ENCODE measurements at regions not wholly inside any gene's neighbourhood (a gene's known extent, or its start where the extent isn't known, plus 50 kb on each side); places are given as distances from the start of the nearest gene placed in this dataset.

GRCh38 chr5:121164632-121165031 is 687.0 kb upstream of the FTMT start:
- H3K27ac ChIP-seq = no peak overlapping the region

GRCh38 chr5:121171361-121171760 is 680.3 kb upstream of the FTMT start:
- TF ChIP-seq POLR2A (IDR thresholded peaks at IDR 0.05) = no peak
- no peak for TF ChIP-seq EP300 (IDR thresholded peaks at IDR 0.05)
- no peak for TF ChIP-seq CTCF (IDR thresholded peaks at IDR 0.05)
- no peak for TF ChIP-seq POLR2AphosphoS5 (IDR thresholded peaks at IDR 0.05)
- Histone ChIP-seq H3K27ac (no peak overlapping the region), H3K36me3 (no peaks in the 10 kb centered on the region), H3K4me1 (no peaks in the 10 kb centered on the region), H3K27me3 (no peaks in the 10 kb centered on the region), H3K9me3 (no peaks in the 10 kb centered on the region), H3K4me3 (no peak overlapping the region)
- ATAC-seq = no peak

More at GRCh38 chr5:121164632-121165031, 687.0 kb upstream of the FTMT start:
- Histone ChIP-seq H3K9me3 (no peaks in the 10 kb centered on the region), H3K27me3 (no peaks in the 10 kb centered on the region), H3K4me1 (no peaks in the 10 kb centered on the region), H3K4me3 (no peak overlapping the region), H3K36me3 (no peaks in the 10 kb centered on the region)
- no peak for ATAC-seq
- 63 to 77% methylated on average over 6 to 9 of the region's 10 CpGs for WGBS, 2 donors (ENCODE audit: low coverage in 1 of 2)
- TF ChIP-seq EP300 (IDR thresholded peaks at IDR 0.05) (no peak), CTCF (IDR thresholded peaks at IDR 0.05) (no peak), POLR2A (IDR thresholded peaks at IDR 0.05) (no peak), POLR2AphosphoS5 (IDR thresholded peaks at IDR 0.05) (no peak)

GRCh38 chr5:121171834-121172233 is 679.8 kb upstream of the FTMT start:
- Histone ChIP-seq H3K4me1 (no peaks in the 10 kb centered on the region), H3K9me3 (no peaks in the 10 kb centered on the region), H3K36me3 (no peaks in the 10 kb centered on the region), H3K27ac (no peak overlapping the region), H3K4me3 (no peak overlapping the region), H3K27me3 (no peaks in the 10 kb centered on the region)
- no peak for TF ChIP-seq POLR2A (IDR thresholded peaks at IDR 0.05)
- TF ChIP-seq CTCF (IDR thresholded peaks at IDR 0.05) = no peak
- no peak for TF ChIP-seq EP300 (IDR thresholded peaks at IDR 0.05)
- no peak for TF ChIP-seq POLR2AphosphoS5 (IDR thresholded peaks at IDR 0.05)
- no peak for ATAC-seq
- WGBS, 2 donors (ENCODE audit: low coverage in 1 of 2) = 32 to 57% methylated on average over 1 to 2 of the region's 2 CpGs

- no peaks in the 10 kb centered on the region for H3K27me3 ChIP-seq
- 17 to 31% methylated on average over 1 of the region's 1 CpG for WGBS, 2 donors (ENCODE audit: low coverage in 1 of 2)
- H3K36me3 ChIP-seq = no peaks in the 10 kb centered on the region
- H3K27ac ChIP-seq = no peak overlapping the region
- no peak for ATAC-seq
- no peak overlapping the region for H3K4me3 ChIP-seq
- no peaks in the 10 kb centered on the region for H3K9me3 ChIP-seq
- TF ChIP-seq CTCF (IDR thresholded peaks at IDR 0.05) = no peak
- TF ChIP-seq EP300 (IDR thresholded peaks at IDR 0.05) = no peak
- no peak for TF ChIP-seq POLR2AphosphoS5 (IDR thresholded peaks at IDR 0.05)
- TF ChIP-seq POLR2A (IDR thresholded peaks at IDR 0.05) = no peak
- no peaks in the 10 kb centered on the region for H3K4me1 ChIP-seq
Measured at GRCh38 chr5:121174351-121174750, 677.3 kb upstream of the FTMT start.

GRCh38 chr5:121175986-121176385 is 675.7 kb upstream of the FTMT start:
- no peaks in the 10 kb centered on the region for H3K4me1 ChIP-seq
- TF ChIP-seq POLR2A (IDR thresholded peaks at IDR 0.05) (no peak), EP300 (IDR thresholded peaks at IDR 0.05) (no peak)
- H3K9me3 ChIP-seq = no peaks in the 10 kb centered on the region
- no peaks in the 10 kb centered on the region for H3K36me3 ChIP-seq
- ATAC-seq = no peak
- H3K27me3 ChIP-seq = no peaks in the 10 kb centered on the region
- no peak overlapping the region for H3K4me3 ChIP-seq
- H3K27ac ChIP-seq = no peak overlapping the region
- WGBS, 2 donors (ENCODE audit: low coverage in 1 of 2) = 50 to 58% methylated on average over 2 to 3 of the region's 3 CpGs
